Stimulated activated naive B cell treated with anti-CD40 and anti-IgM and Interleukin-4, amounts not matched to agents 10 μg/mL and 1 μg/mL and 100 μg/mL, for 72 hours (primary cell): ENCODE measurements at regions not wholly inside any gene's neighbourhood (a gene's known extent, or its start where the extent isn't known, plus 50 kb on each side); places are given as distances from the start of the nearest gene placed in this dataset.
"Not testable (repeated sequence)": the region's sequence is repeated elsewhere in the genome, so short reads cannot be mapped to it uniquely, and the experiment has no call there.

Experiments
- ATAC-seq, 2 donors: fragments of 150-1000 bp; cut with Tn5 transposase; replicated peaks; 2 replicates each; pipeline ENCODE4 v1.10.0; 2021; ENCODE audit warnings: moderate library complexity in 1 of 2
- DNase-seq: peaks from one replicate; pipeline ENCODE4 v3.0.0; 2021
- H3K27ac Mint-ChIP-seq: one replicate; pipeline ENCODE4 v1.8.0; 2022; ENCODE audit warnings: mild to moderate bottlenecking, mixed read lengths
- H3K27me3 Mint-ChIP-seq, 2 donors: one replicate each; pipeline ENCODE4 v1.8.0; 2022; ENCODE audit warnings: mixed read lengths in 2 of 2
- H3K36me3 Mint-ChIP-seq, 2 donors: one replicate each; pipeline ENCODE4 v1.8.0; 2022; ENCODE audit warnings: mixed read lengths in 2 of 2, mild to moderate bottlenecking in 1 of 2
- H3K4me1 Mint-ChIP-seq, 2 donors: one replicate each; pipeline ENCODE4 v1.8.0; 2022; ENCODE audit warnings: mixed read lengths in 2 of 2, mild to moderate bottlenecking in 1 of 2
- H3K4me3 Mint-ChIP-seq, 2 donors: one replicate each; pipeline ENCODE4 v1.8.0; 2022; ENCODE audit warnings: mild to moderate bottlenecking in 2 of 2, mixed read lengths in 2 of 2, moderate library complexity in 1 of 2
- H3K9me3 Mint-ChIP-seq, 2 donors: one replicate each; pipeline ENCODE4 v1.8.0; 2022; ENCODE audit warnings: mixed read lengths in 2 of 2, mild to moderate bottlenecking in 1 of 2

DNA sequence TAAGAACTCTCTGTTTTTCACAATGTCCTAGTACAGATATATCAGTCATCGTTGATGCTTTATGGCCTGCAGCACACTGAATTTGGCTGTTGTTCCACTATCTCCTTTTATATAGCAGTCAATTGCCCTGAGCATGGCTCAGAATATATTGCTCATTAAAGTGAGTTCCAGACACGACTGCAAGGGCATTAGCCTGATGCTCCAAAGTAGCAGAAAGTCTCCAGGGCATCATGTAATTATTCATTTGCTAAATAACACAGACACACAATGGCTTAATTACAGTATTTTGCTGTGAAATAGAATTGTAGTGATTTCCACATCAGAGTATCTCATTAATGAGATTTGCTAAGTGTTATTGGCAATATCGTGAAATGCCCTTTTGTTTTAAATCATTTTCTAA lies 1167.5 kb downstream of the AACS start:
- H3K36me3 Mint-ChIP-seq, result no peaks in the 10 kb centered on the region
- no peaks in the 10 kb centered on the region for H3K27me3 Mint-ChIP-seq
- peaks cover 0 to 9% of the 10 kb centered on the region in 2 donors for H3K9me3 Mint-ChIP-seq
- H3K4me3 Mint-ChIP-seq, result no peak overlapping the region
- no peak overlapping the region for H3K27ac Mint-ChIP-seq
- DNase-seq (no peak), ATAC-seq (no peak)
- no peaks in the 10 kb centered on the region for H3K4me1 Mint-ChIP-seq

- ATAC-seq (no peak), DNase-seq (no peak)
- H3K27ac Mint-ChIP-seq, result no peak overlapping the region
- H3K9me3 Mint-ChIP-seq, result peaks cover 0 to 11% of the 10 kb centered on the region in 2 donors
- no peaks in the 10 kb centered on the region for H3K36me3 Mint-ChIP-seq
- no peaks in the 10 kb centered on the region for H3K27me3 Mint-ChIP-seq
- no peak overlapping the region for H3K4me3 Mint-ChIP-seq
- H3K4me1 Mint-ChIP-seq, result no peaks in the 10 kb centered on the region
Observed at GRCh38 chr12:126233625-126234024, 1168.4 kb downstream of the AACS start.

- Mint-ChIP-seq H3K9me3 (peaks cover 2 to 6% of the 10 kb centered on the region in 2 donors), H3K27me3 (no peaks in the 10 kb centered on the region), H3K36me3 (no peaks in the 10 kb centered on the region), H3K4me1 (no peaks in the 10 kb centered on the region), H3K27ac (no peak overlapping the region), H3K4me3 (no peak overlapping the region)
- ATAC-seq (no peak), DNase-seq (no peak)
Observed at GRCh38 chr12:126243814-126244440, 1178.7 kb downstream of the AACS start.

DNA sequence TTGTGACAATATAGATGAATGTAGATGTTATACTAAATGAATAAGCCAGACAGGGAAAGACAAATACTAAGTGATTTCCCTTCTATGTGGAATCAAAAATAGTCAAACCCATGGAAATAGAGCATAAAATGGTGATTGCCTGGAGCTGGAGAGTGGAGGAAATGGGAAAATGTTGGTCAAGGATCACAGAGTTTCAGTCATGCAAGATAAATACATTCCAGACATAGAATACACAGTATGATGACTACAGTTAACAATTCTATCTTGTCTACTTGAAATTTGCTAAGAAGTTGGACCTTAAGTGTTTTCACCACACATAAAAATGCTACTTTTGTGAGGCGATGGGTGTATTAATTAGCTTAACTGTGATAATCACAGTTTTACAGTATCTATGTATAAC lies 1182.7 kb downstream of the AACS start:
- ATAC-seq, result no peak
- H3K27ac Mint-ChIP-seq, result no peak overlapping the region
- no peaks in the 10 kb centered on the region for H3K36me3 Mint-ChIP-seq
- H3K27me3 Mint-ChIP-seq, result no peaks in the 10 kb centered on the region
- H3K4me1 Mint-ChIP-seq, result no peaks in the 10 kb centered on the region
- no peak overlapping the region for H3K4me3 Mint-ChIP-seq
- no peak for DNase-seq
- H3K9me3 Mint-ChIP-seq, result peaks cover 0 to 4% of the 10 kb centered on the region in 2 donors

GRCh38 chr12:126248871-126249403 lies 1183.7 kb downstream of the AACS start:
- Mint-ChIP-seq H3K27ac (no peak overlapping the region), H3K4me3 (no peak overlapping the region), H3K36me3 (no peaks in the 10 kb centered on the region), H3K4me1 (no peaks in the 10 kb centered on the region), H3K27me3 (no peaks in the 10 kb centered on the region), H3K9me3 (peaks cover 0 to 4% of the 10 kb centered on the region in 2 donors)
- ATAC-seq (no peak), DNase-seq (no peak)

- no peaks in the 10 kb centered on the region for H3K4me1 Mint-ChIP-seq
- no peak for DNase-seq
- H3K36me3 Mint-ChIP-seq, result no peaks in the 10 kb centered on the region
- H3K27ac Mint-ChIP-seq, result no peak overlapping the region
- no peaks in the 10 kb centered on the region for H3K27me3 Mint-ChIP-seq
- ATAC-seq, result no peak
- no peak overlapping the region for H3K4me3 Mint-ChIP-seq
- H3K9me3 Mint-ChIP-seq, result peaks cover 0 to 4% of the 10 kb centered on the region in 2 donors
Observed at GRCh38 chr12:126258190-126258589, 1193.0 kb downstream of the AACS start.

GRCh38 chr12:126262829-126263228 lies 1197.6 kb downstream of the AACS start:
- Mint-ChIP-seq H3K9me3 (peaks cover 0 to 4% of the 10 kb centered on the region in 2 donors), H3K36me3 (no peaks in the 10 kb centered on the region), H3K27ac (no peak overlapping the region), H3K4me1 (no peaks in the 10 kb centered on the region), H3K27me3 (no peaks in the 10 kb centered on the region), H3K4me3 (no peak overlapping the region)
- ATAC-seq (no peak), DNase-seq (no peak)

DNA sequence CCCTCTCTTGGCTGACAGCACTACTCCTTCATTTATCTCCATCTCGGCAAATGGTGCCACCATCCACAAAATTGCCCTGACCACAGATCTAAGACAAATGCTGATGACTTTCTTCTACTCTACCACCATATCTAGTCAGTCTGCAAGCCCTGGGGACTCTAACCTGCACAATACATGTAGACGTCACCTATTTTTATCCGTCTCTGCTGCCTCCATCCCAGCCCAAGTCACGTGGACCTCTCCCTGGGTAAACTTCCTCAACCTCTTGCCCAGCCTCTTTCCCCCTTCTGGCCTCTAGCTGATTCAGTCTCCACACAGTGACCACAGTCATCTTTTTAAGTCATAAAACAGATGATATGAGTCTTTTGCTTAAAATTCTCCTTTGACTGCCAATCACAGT lies 1203.0 kb downstream of the AACS start:
- Mint-ChIP-seq H3K27ac (no peak overlapping the region), H3K4me3 (no peak overlapping the region), H3K4me1 (no peaks in the 10 kb centered on the region), H3K9me3 (peaks cover 2 to 9% of the 10 kb centered on the region in 2 donors), H3K27me3 (no peaks in the 10 kb centered on the region), H3K36me3 (no peaks in the 10 kb centered on the region)
- DNase-seq (no peak), ATAC-seq (no peak)

- no peak overlapping the region for H3K27ac Mint-ChIP-seq
- ATAC-seq, result no peak
- no peak overlapping the region for H3K4me3 Mint-ChIP-seq
- H3K9me3 Mint-ChIP-seq, result peaks cover 2 to 9% of the 10 kb centered on the region in 2 donors
- no peaks in the 10 kb centered on the region for H3K27me3 Mint-ChIP-seq
- H3K4me1 Mint-ChIP-seq, result no peaks in the 10 kb centered on the region
- no peaks in the 10 kb centered on the region for H3K36me3 Mint-ChIP-seq
- DNase-seq, result no peak
Observed at GRCh38 chr12:126271159-126271558, 1205.9 kb downstream of the AACS start.

DNA sequence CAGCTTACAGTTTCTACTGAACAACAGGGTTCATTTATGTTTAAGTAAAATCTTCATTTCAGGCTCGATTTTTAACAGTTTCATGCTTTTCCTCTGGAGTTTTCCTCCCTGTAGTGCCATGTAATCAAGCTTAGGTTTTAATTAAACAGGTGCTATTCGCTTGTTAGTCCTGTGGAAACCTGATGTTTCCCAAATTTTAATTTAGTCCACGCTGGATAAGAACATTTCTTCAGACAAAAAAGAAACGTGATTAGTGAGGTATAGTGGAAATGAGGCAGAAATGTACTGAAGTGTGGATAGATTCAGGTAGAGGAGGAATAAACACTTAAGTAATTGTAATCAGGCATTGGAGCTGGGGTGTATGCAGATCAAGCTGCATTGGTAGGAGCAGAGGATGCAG lies 1217.5 kb downstream of the AACS start:
- H3K27ac Mint-ChIP-seq, result no peak overlapping the region
- no peaks in the 10 kb centered on the region for H3K36me3 Mint-ChIP-seq
- DNase-seq, result no peak
- no peaks in the 10 kb centered on the region for H3K27me3 Mint-ChIP-seq
- ATAC-seq, result no peak
- no peaks in the 10 kb centered on the region for H3K4me1 Mint-ChIP-seq
- H3K4me3 Mint-ChIP-seq, result no peak overlapping the region
- H3K9me3 Mint-ChIP-seq, result peaks cover 7% of the 10 kb centered on the region in 2 donors

DNA sequence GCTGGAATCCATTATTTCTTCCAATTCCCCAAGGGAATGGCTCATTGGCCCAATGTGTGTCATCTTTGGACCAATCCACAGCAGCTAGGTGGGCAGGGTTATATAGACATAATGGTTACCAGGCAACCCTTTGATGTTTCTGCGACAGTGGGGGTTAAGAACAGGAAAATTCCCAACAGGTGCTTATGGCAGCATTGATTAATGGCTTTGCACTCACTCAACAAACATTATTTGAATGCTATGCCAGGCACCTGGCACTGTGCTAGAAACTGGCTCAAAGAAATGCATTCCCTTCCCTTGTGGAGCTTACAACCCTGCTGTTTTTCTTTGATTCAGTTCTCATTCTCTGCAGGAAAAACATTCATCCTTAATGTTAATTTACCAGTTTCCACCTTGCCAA lies 1221.0 kb downstream of the AACS start:
- no peaks in the 10 kb centered on the region for H3K27me3 Mint-ChIP-seq
- no peak overlapping the region for H3K27ac Mint-ChIP-seq
- H3K9me3 Mint-ChIP-seq, result peaks cover 3 to 8% of the 10 kb centered on the region in 2 donors

DNA sequence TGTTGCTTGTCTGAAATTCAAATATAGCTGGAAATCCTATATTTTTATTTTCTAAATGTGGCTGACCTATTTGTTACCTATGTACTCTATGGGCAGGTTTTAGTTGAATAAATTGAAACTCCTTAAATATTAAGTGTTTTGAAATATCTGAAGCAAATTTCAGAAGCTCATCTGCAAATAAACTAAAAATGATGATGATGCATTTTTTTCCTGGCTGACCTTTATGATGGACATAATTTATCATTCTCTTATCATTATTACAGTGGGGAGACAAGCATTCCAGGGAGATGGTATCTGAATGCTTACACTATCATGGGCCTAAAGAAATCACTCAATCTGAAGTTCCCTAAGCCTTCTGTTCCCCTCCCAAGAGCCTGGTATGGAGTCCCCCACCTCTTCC lies 1225.2 kb downstream of the AACS start:
- Mint-ChIP-seq H3K27me3 (no peaks in the 10 kb centered on the region), H3K36me3 (no peaks in the 10 kb centered on the region), H3K4me3 (no peak overlapping the region), H3K9me3 (peaks cover 12 to 14% of the 10 kb centered on the region in 2 donors), H3K27ac (no peak overlapping the region), H3K4me1 (no peaks in the 10 kb centered on the region)
- DNase-seq, result no peak
- ATAC-seq, result no peak

More for the DNA sequence above, 1221.0 kb downstream of the AACS start:
- H3K4me3 Mint-ChIP-seq, result no peak overlapping the region
- no peaks in the 10 kb centered on the region for H3K36me3 Mint-ChIP-seq
- DNase-seq, result no peak
- ATAC-seq, result no peak
- no peaks in the 10 kb centered on the region for H3K4me1 Mint-ChIP-seq

DNA sequence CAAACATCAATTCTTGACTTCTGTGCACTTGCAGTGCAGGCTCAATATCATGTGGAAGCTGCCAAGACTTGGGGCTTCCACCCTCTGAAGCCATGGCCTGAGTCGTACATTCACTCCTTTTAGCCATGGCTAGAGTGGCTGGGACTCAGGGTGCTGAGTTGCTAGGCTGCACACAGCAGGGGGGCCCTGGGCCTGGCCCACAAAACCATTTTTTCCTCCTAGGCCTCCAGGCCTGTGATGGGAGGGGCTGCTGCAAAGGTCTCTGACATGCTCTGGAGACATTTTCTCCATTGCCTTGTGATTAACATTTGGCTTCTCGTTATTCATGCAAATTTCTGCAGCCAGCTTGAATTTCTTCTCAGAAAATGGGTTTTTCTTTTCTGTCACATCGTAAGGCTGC lies 1226.8 kb downstream of the AACS start:
- not testable (repeated sequence) for H3K27me3 Mint-ChIP-seq, H3K4me3 Mint-ChIP-seq, H3K36me3 Mint-ChIP-seq, H3K27ac Mint-ChIP-seq, ATAC-seq, DNase-seq, H3K4me1 Mint-ChIP-seq
- peaks cover 14 to 15% of the 10 kb centered on the region in 2 donors for H3K9me3 Mint-ChIP-seq

- Mint-ChIP-seq H3K9me3 (peaks cover 14 to 19% of the 10 kb centered on the region in 2 donors), H3K4me3 (no peak overlapping the region), H3K27ac (no peak overlapping the region), H3K4me1 (no peaks in the 10 kb centered on the region), H3K36me3 (no peaks in the 10 kb centered on the region), H3K27me3 (no peaks in the 10 kb centered on the region)
- DNase-seq, result no peak
- no peak for ATAC-seq
Observed at GRCh38 chr12:126295652-126296051, 1230.4 kb downstream of the AACS start.

- DNase-seq (no peak), ATAC-seq (no peak)
- Mint-ChIP-seq H3K27me3 (no peaks in the 10 kb centered on the region), H3K9me3 (peaks cover 0 to 7% of the 10 kb centered on the region in 2 donors), H3K4me1 (no peaks in the 10 kb centered on the region), H3K36me3 (no peaks in the 10 kb centered on the region), H3K4me3 (no peak overlapping the region), H3K27ac (no peak overlapping the region)
Observed at GRCh38 chr12:126309278-126309677, 1244.0 kb downstream of the AACS start.
